22Rv1 (cell line): ENCODE measurements at regions not wholly inside any gene's neighbourhood (a gene's known extent, or its start where the extent isn't known, plus 50 kb on each side); places are given as distances from the start of the nearest gene placed in this dataset.

ENCODE experiments used
- ZFX ChIP-seq: fragments of 450-650 bp; IDR thresholded peaks from 2 replicates; pipeline ENCODE4 v1.6.1; 2017; ENCODE audit warnings: antibody characterized with exemption, borderline replicate concordance
- TF ChIP-seq, protein P1 (sequence below): fragments of 450-650 bp; IDR thresholded peaks from 2 replicates; pipeline ENCODE4 v1.5.1; 2017; ENCODE audit warnings: mild to moderate bottlenecking

DNA sequence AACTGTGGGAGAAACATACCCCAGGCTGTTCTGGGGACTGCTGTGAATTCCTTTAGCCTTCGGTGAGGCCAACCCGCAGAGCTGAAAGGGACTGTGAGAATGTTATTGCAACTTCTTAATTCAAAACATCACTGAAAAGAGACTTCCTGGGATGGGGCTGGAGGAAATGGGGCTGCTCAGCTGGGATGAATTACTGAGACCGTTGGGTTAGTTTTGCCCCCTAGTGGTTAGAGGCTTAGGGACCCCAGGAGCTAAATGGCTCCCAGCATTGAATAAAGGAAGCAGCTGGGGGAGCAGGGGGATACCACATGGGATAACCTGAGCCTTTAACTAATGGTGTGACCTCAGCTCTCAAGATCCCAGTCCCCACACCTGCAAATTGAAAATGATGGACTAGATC is 941.1 kb upstream of the FANCL start:
- TF ChIP-seq, protein P1, sequence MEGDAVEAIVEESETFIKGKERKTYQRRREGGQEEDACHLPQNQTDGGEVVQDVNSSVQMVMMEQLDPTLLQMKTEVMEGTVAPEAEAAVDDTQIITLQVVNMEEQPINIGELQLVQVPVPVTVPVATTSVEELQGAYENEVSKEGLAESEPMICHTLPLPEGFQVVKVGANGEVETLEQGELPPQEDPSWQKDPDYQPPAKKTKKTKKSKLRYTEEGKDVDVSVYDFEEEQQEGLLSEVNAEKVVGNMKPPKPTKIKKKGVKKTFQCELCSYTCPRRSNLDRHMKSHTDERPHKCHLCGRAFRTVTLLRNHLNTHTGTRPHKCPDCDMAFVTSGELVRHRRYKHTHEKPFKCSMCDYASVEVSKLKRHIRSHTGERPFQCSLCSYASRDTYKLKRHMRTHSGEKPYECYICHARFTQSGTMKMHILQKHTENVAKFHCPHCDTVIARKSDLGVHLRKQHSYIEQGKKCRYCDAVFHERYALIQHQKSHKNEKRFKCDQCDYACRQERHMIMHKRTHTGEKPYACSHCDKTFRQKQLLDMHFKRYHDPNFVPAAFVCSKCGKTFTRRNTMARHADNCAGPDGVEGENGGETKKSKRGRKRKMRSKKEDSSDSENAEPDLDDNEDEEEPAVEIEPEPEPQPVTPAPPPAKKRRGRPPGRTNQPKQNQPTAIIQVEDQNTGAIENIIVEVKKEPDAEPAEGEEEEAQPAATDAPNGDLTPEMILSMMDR: peak; percentile 42
- TF ChIP-seq ZFX: no peak
